OCI-LY3 (cell line): ENCODE measurements at regions not wholly inside any gene's neighbourhood (a gene's known extent, or its start where the extent isn't known, plus 50 kb on each side); places are given as distances from the start of the nearest gene placed in this dataset.
A peak's percentile ranks its signal among the peaks of the same experiment; 100 is the strongest.

Experiments
- H2AFZ ChIP-seq: fragments of 200-600, 300-600 bp; shearing (Covaris generic); 2 replicates; pipeline ENCODE4 v1.6.0; 2014; ENCODE audit warnings: antibody characterized with exemption, low read depth, low read length
- H3K27ac ChIP-seq: fragments of 200-600, 300-600 bp; sonication (generic); 2 replicates; pipeline ENCODE4 v1.5.1; 2014; ENCODE audit warnings: mild to moderate bottlenecking, low read length, moderate library complexity, mixed read lengths
- H3K27me3 ChIP-seq: fragments of 200-600, 300-600 bp; sonication (generic); 2 replicates; pipeline ENCODE4 v1.6.1; 2014; ENCODE audit warnings: low read depth, low read length, mixed read lengths
- H3K36me3 ChIP-seq: fragments of 200-600, 300-600 bp; sonication (generic); replicated peaks from 2 replicates; pipeline ENCODE3; 2014; ENCODE audit warnings: low read depth, low read length, mixed read lengths
- H3K4me1 ChIP-seq: fragments of 300-600, 200-600 bp; sonication (generic); 2 replicates; pipeline ENCODE4 v1.6.1; 2014; ENCODE audit warnings: low read length, mixed read lengths
- H3K4me2 ChIP-seq: fragments of 200-600, 300-600 bp; sonication (generic); 2 replicates; pipeline ENCODE4 v1.6.1; 2014; ENCODE audit warnings: low read length, mixed read lengths
- H3K4me3 ChIP-seq: fragments of 300-600, 200-600 bp; sonication (generic); 2 replicates; pipeline ENCODE4 v1.5.1; 2014; ENCODE audit warnings: antibody characterized with exemption, mild to moderate bottlenecking, low read length, moderate library complexity
- H3K79me2 ChIP-seq: fragments of 300-600, 200-600 bp; shearing (Covaris generic); 2 replicates; pipeline ENCODE4 v1.6.1; 2014; ENCODE audit warnings: mild to moderate bottlenecking, low read length, mixed read lengths
- H3K9ac ChIP-seq: fragments of 300-600, 200-600 bp; shearing (Covaris generic); 2 replicates; pipeline ENCODE4 v1.6.0; 2014; ENCODE audit warnings: mild to moderate bottlenecking, low read length, moderate library complexity
- H3K9me3 ChIP-seq: fragments of 200-600, 300-600 bp; shearing (Covaris generic); 2 replicates; pipeline ENCODE4 v1.6.1; 2014; ENCODE audit warnings: low read length, mixed read lengths; ENCODE audit not compliant: insufficient read depth
- H4K20me1 ChIP-seq: fragments of 200-600, 300-600 bp; sonication (generic); 2 replicates; pipeline ENCODE4 v1.6.1; 2016; ENCODE audit warnings: low read length, mixed read lengths; ENCODE audit not compliant: insufficient read depth
- CTCF ChIP-seq: fragments of 200-600, 300-600 bp; sonication (generic); IDR thresholded peaks from 2 replicates; pipeline ENCODE4 v1.5.1; 2014; ENCODE audit warnings: antibody characterized with exemption, low read length, low read depth
- EZH2phosphoT487 ChIP-seq: fragments of 200-600 bp; shearing (Covaris generic); IDR thresholded peaks from 2 replicates; pipeline ENCODE4 v1.6.1; 2018; ENCODE audit warnings: antibody characterized with exemption, mixed run types, low read depth

GRCh38 chrX:45859407-45859806 lies 658.7 kb upstream of the DIPK2B start:
- no peak overlapping the region for H3K27ac ChIP-seq
- H3K27me3 ChIP-seq = no peaks in the 10 kb centered on the region
- no peak overlapping the region for H3K4me3 ChIP-seq
- H3K9ac ChIP-seq = no peak overlapping the region
- no peaks in the 10 kb centered on the region for H3K9me3 ChIP-seq
- H3K36me3 ChIP-seq = no peaks in the 10 kb centered on the region
- H2AFZ ChIP-seq = no peak overlapping the region
- H3K4me1 ChIP-seq = no peaks in the 10 kb centered on the region
- no peaks in the 10 kb centered on the region for H4K20me1 ChIP-seq
- TF ChIP-seq EZH2phosphoT487 (no peak), CTCF (no peak)
- H3K4me2 ChIP-seq = no peak overlapping the region
- H3K79me2 ChIP-seq = no peaks in the 10 kb centered on the region

- H3K27ac ChIP-seq = no peak overlapping the region
- peaks cover 11% of the 10 kb centered on the region; the same call in 1 of the 2 replicates for H3K27me3 ChIP-seq
- H3K36me3 ChIP-seq = no peaks in the 10 kb centered on the region
- TF ChIP-seq CTCF (no peak), EZH2phosphoT487 (no peak)
- H3K9ac ChIP-seq = no peak overlapping the region
- no peak overlapping the region for H2AFZ ChIP-seq
- no peaks in the 10 kb centered on the region for H3K9me3 ChIP-seq
- H3K4me1 ChIP-seq = peaks cover 6% of the 10 kb centered on the region; the same call in 1 of the 2 replicates
- H4K20me1 ChIP-seq = no peaks in the 10 kb centered on the region
- H3K4me2 ChIP-seq = no peak overlapping the region
- H3K79me2 ChIP-seq = peaks cover 19% of the 10 kb centered on the region
- no peak overlapping the region for H3K4me3 ChIP-seq
Measured at GRCh38 chrX:45852884-45853283, 652.2 kb upstream of the DIPK2B start.

GRCh38 chrX:45851434-45851991 lies 650.8 kb upstream of the DIPK2B start:
- Histone ChIP-seq H3K4me1 (peaks cover 6% of the 10 kb centered on the region; the same call in 1 of the 2 replicates), H3K27me3 (peaks cover 11% of the 10 kb centered on the region; the same call in 1 of the 2 replicates), H4K20me1 (no peaks in the 10 kb centered on the region), H3K4me3 (peak overlapping the region; percentile 94), H3K4me2 (peak overlapping the region; percentile 100), H3K36me3 (no peaks in the 10 kb centered on the region), H3K79me2 (peaks cover 19% of the 10 kb centered on the region), H3K27ac (no peak overlapping the region), H2AFZ (peak overlapping the region; percentile 79), H3K9ac (peak overlapping the region; percentile 63), H3K9me3 (no peaks in the 10 kb centered on the region)
- TF ChIP-seq CTCF (no peak), EZH2phosphoT487 (no peak)

GRCh38 chrX:45850775-45851433 lies 650.2 kb upstream of the DIPK2B start:
- peaks cover 3% of the 10 kb centered on the region for H3K36me3 ChIP-seq
- peaks cover 11% of the 10 kb centered on the region; the same call in 1 of the 2 replicates for H3K27me3 ChIP-seq
- no peaks in the 10 kb centered on the region for H3K9me3 ChIP-seq
- H2AFZ ChIP-seq = peak overlapping the region; percentile 56
- H3K4me1 ChIP-seq = peaks cover 9% of the 10 kb centered on the region
- TF ChIP-seq EZH2phosphoT487 = no peak
- TF ChIP-seq CTCF = no peak
- peak overlapping the region; percentile 94 for H3K4me3 ChIP-seq
- peaks cover 19% of the 10 kb centered on the region for H3K79me2 ChIP-seq
- H4K20me1 ChIP-seq = no peaks in the 10 kb centered on the region
- H3K9ac ChIP-seq = peak overlapping the region; percentile 63
- H3K4me2 ChIP-seq = peak overlapping the region; percentile 100
- no peak overlapping the region; the same call in 1 of the 2 replicates for H3K27ac ChIP-seq
